H1 (cell line): ENCODE measurements at regions not wholly inside any gene's neighbourhood (a gene's known extent, or its start where the extent isn't known, plus 50 kb on each side); places are given as distances from the start of the nearest gene placed in this dataset.

ENCODE experiments used
- CTCF ChIA-PET: fragments of 300-600 bp; sonication (Branson Sonifier 250); formaldehyde crosslinking; loops from one replicate; lab custom pipeline; 2021; ENCODE audit not compliant: partially characterized antibody; lab: Charles Lee
- POLR2A ChIA-PET: fragments of 300-600 bp; sonication (Branson Sonifier 250); formaldehyde crosslinking; loops from one replicate; lab custom pipeline; 2021; ENCODE audit warnings: inconsistent platforms; ENCODE audit not compliant: partially characterized antibody; lab: Charles Lee
- DNase-seq, 2 experiments: peaks; one replicate each; pipeline versions ENCODE4 v3.0.0 to v3.0.0-alpha.2; 2010 to 2022; ENCODE audit warnings: low spot score in 2 of 2, low read depth in 1 of 2, mixed read lengths in 1 of 2
- FAIRE-seq: peaks from 2 replicates; lab custom pipeline; 2011; peaks lifted over from hg19 to GRCh38; lab: Jason Lieb, UNC
- H2AFZ ChIP-seq: 2 replicates; pipeline ENCODE4 v1.8.1; 2012; ENCODE audit warnings: low read length, inconsistent platforms
- H2AK5ac ChIP-seq: 2 replicates; pipeline ENCODE4 v1.6.1; 2013; ENCODE audit warnings: low read depth, low read length
- H2BK120ac ChIP-seq: replicated peaks from 2 replicates; pipeline ENCODE3; 2013; ENCODE audit warnings: low read depth, low read length, inconsistent platforms
- H2BK12ac ChIP-seq: 2 replicates; pipeline ENCODE4 v1.6.1; 2013; ENCODE audit warnings: low read depth, low read length
- H2BK15ac ChIP-seq: 2 replicates; pipeline ENCODE4 v1.6.1; 2013; ENCODE audit warnings: low read length
- H2BK20ac ChIP-seq: 2 replicates; pipeline ENCODE4 v1.6.1; 2013; ENCODE audit warnings: low read length
- H2BK5ac ChIP-seq: 2 replicates; pipeline ENCODE4 v1.6.1; 2013; ENCODE audit warnings: low read depth, low read length
- H3K14ac ChIP-seq: 2 replicates; pipeline ENCODE4 v1.6.1; 2013; ENCODE audit warnings: inconsistent platforms; ENCODE audit not compliant: insufficient read length
- H3K18ac ChIP-seq: 2 replicates; pipeline ENCODE4 v1.6.1; 2013; ENCODE audit warnings: low read length; ENCODE audit errors: extremely low read depth
- H3K23ac ChIP-seq: 2 replicates; pipeline ENCODE4 v1.6.1; 2013; ENCODE audit warnings: inconsistent platforms; ENCODE audit not compliant: insufficient read length
- H3K23me2 ChIP-seq: 2 replicates; pipeline ENCODE4 v1.6.1; 2013; ENCODE audit warnings: low read depth, low read length
- H3K27ac ChIP-seq: 2 replicates; pipeline ENCODE4 v1.6.1; 2011; ENCODE audit warnings: low read depth, low read length, inconsistent platforms
- H3K27me3 ChIP-seq, 4 experiments: replicated peaks in 1 of 4; 1 replicate in 1 of 4; 2 replicates in 3 of 4; pipeline versions ENCODE4 v1.6.1 to v1.8.1; 2011 to 2013; ENCODE audit warnings: low read length in 3 of 4, mild to moderate bottlenecking in 3 of 4, inconsistent platforms in 2 of 4, mixed read lengths in 2 of 4, moderate library complexity in 1 of 4; ENCODE audit not compliant: control insufficient read depth in 3 of 4, insufficient read depth in 3 of 4; ENCODE audit errors: extremely low read depth in 1 of 4
- H3K36me3 ChIP-seq, 4 experiments: 2 replicates each; pipeline versions ENCODE4 v1.6.1 to v1.8.1; 2011 to 2013; ENCODE audit warnings: mild to moderate bottlenecking in 4 of 4, low read length in 3 of 4, moderate library complexity in 2 of 4, control low read depth in 1 of 4, inconsistent platforms in 1 of 4; ENCODE audit not compliant: insufficient read depth in 4 of 4, control insufficient read depth in 2 of 4
- H3K4ac ChIP-seq: replicated peaks from 2 replicates; pipeline ENCODE3; 2013; ENCODE audit warnings: low read length, low read depth, mixed read lengths, inconsistent platforms; ENCODE audit not compliant: insufficient read length
- H3K4me1 ChIP-seq, 4 experiments: replicated peaks in 1 of 4; 1 replicate in 1 of 4; 2 replicates in 3 of 4; pipeline versions ENCODE4 v1.6.1 to v1.8.1; 2011 to 2013; ENCODE audit warnings: low read length in 3 of 4, inconsistent platforms in 2 of 4, mixed read lengths in 1 of 4; ENCODE audit not compliant: insufficient read depth in 4 of 4, control insufficient read depth in 3 of 4
- H3K4me2 ChIP-seq, 2 experiments: 2 replicates each; pipeline versions ENCODE4 v1.6.1 to v1.8.1; 2011 to 2013; ENCODE audit warnings: low read depth in 2 of 2, low read length in 2 of 2, control low read depth in 1 of 2, inconsistent platforms in 1 of 2, mild to moderate bottlenecking in 1 of 2; ENCODE audit not compliant: insufficient read depth in 1 of 2
- H3K4me3 ChIP-seq, 4 experiments: fragments of 200-600, 300-600 bp in 1 of 4; sonication (generic), shearing (Covaris generic), sonication (Bioruptor Twin) in 1 of 4; 2 replicates each; pipeline versions ENCODE4 v1.5.1 to v1.8.1; 2011 to 2016; ENCODE audit warnings: low read length in 4 of 4, low read depth in 3 of 4, control low read depth in 2 of 4, inconsistent platforms in 2 of 4, mild to moderate bottlenecking in 2 of 4, mixed read lengths in 1 of 4, moderate library complexity in 1 of 4; ENCODE audit not compliant: insufficient read depth in 2 of 4; ENCODE audit errors: extremely low read depth in 1 of 4
- H3K56ac ChIP-seq: replicated peaks from 2 replicates; pipeline ENCODE3; 2013; ENCODE audit warnings: low read depth, mild to moderate bottlenecking, mixed read lengths, low read length, inconsistent platforms; ENCODE audit not compliant: insufficient read length
- H3K79me1 ChIP-seq: 2 replicates; pipeline ENCODE4 v1.6.1; 2013; ENCODE audit warnings: low read depth, low read length, control low read depth
- H3K79me2 ChIP-seq, 2 experiments: 2 replicates each; pipeline versions ENCODE4 v1.6.1 to v1.8.1; 2012 to 2013; ENCODE audit warnings: low read length in 2 of 2, mild to moderate bottlenecking in 2 of 2, inconsistent platforms in 1 of 2; ENCODE audit not compliant: insufficient read depth in 2 of 2, control insufficient read depth in 1 of 2
- H3K9ac ChIP-seq, 4 experiments: replicated peaks in 1 of 4; 1 replicate in 1 of 4; 2 replicates in 3 of 4; pipeline versions ENCODE4 v1.6.1 to v1.8.1; 2011 to 2013; ENCODE audit warnings: low read depth in 3 of 4, low read length in 3 of 4, control low read depth in 2 of 4, mild to moderate bottlenecking in 2 of 4, moderate library complexity in 2 of 4, inconsistent platforms in 1 of 4; ENCODE audit errors: extremely low read depth in 1 of 4
- H3K9me3 ChIP-seq, 2 experiments: 2 replicates each; pipeline versions ENCODE4 v1.6.1 to v1.8.1; 2012 to 2013; ENCODE audit warnings: mild to moderate bottlenecking in 2 of 2, moderate library complexity in 2 of 2, control low read depth in 1 of 2, inconsistent platforms in 1 of 2, low read depth in 1 of 2, low read length in 1 of 2, mixed read lengths in 1 of 2; ENCODE audit not compliant: insufficient read depth in 2 of 2
- H4K20me1 ChIP-seq, 2 experiments: replicated peaks in 1 of 2; 2 replicates each; pipeline versions ENCODE3 to v1.8.1; 2011 to 2013; ENCODE audit warnings: inconsistent platforms in 2 of 2, low read length in 2 of 2, mild to moderate bottlenecking in 1 of 2; ENCODE audit not compliant: insufficient read depth in 2 of 2, control insufficient read depth in 1 of 2
- H4K5ac ChIP-seq: 2 replicates; pipeline ENCODE4 v1.6.1; 2013; ENCODE audit warnings: low read length, low read depth, mixed read lengths, inconsistent platforms; ENCODE audit not compliant: insufficient read length
- H4K8ac ChIP-seq: 2 replicates; pipeline ENCODE4 v1.8.0; 2013; ENCODE audit warnings: mild to moderate bottlenecking, moderate library complexity, low read length, inconsistent platforms; ENCODE audit not compliant: insufficient read depth; ENCODE audit errors: extremely low read depth
- H4K91ac ChIP-seq: replicated peaks from 2 replicates; pipeline ENCODE3; 2013; ENCODE audit warnings: low read length, mixed read lengths, inconsistent platforms; ENCODE audit not compliant: insufficient read length
- ASH2L ChIP-seq: fragments of 200-600, 300-600 bp; sonication (generic); IDR thresholded peaks from one replicate; pipeline ENCODE4 v1.7.1; 2017; ENCODE audit warnings: low read length
- BCL11A ChIP-seq, 2 experiments: IDR thresholded peaks; one replicate each; pipeline ENCODE4 v1.6.1; 2011; ENCODE audit warnings: low read depth in 2 of 2, low read length in 2 of 2, mild to moderate bottlenecking in 2 of 2
- CBX5 ChIP-seq: fragments of 300-800, 300-1000 bp; sonication (generic); IDR thresholded peaks from 2 replicates; pipeline ENCODE4 v1.7.1; 2016; ENCODE audit warnings: antibody characterized with exemption, low read length, low read depth
- CBX8 ChIP-seq: fragments of 300-800, 300-1000 bp; sonication (generic); IDR thresholded peaks from 2 replicates; pipeline ENCODE4 v1.7.1; 2016; ENCODE audit warnings: low read depth, low read length, borderline replicate concordance
- CHD2 ChIP-seq: IDR thresholded peaks from 2 replicates; pipeline ENCODE4 v1.6.1; 2012; ENCODE audit warnings: low read length, improper control_type of control experiment
- CREB1 ChIP-seq: IDR thresholded peaks from 2 replicates; pipeline ENCODE4 v1.6.1; 2012; ENCODE audit warnings: inconsistent platforms
- EZH2 ChIP-seq: fragments of 200-600 bp; sonication (generic); IDR thresholded peaks from 2 replicates; pipeline ENCODE4 v1.7.1; 2012; ENCODE audit warnings: low read depth, mild to moderate bottlenecking, moderate library complexity, low read length, inconsistent platforms; ENCODE audit not compliant: severe bottlenecking
- GABPA ChIP-seq: IDR thresholded peaks from 2 replicates; pipeline ENCODE4 v1.6.1; 2011; ENCODE audit warnings: mild to moderate bottlenecking, low read length, moderate library complexity, borderline replicate concordance; ENCODE audit not compliant: insufficient read depth
- GTF2F1 ChIP-seq: IDR thresholded peaks from 2 replicates; pipeline ENCODE4 v1.6.1; 2012; ENCODE audit warnings: low read depth, low read length, improper control_type of control experiment, borderline replicate concordance
- JUND ChIP-seq: IDR thresholded peaks from 2 replicates; pipeline ENCODE4 v1.6.1; 2011; ENCODE audit warnings: mild to moderate bottlenecking, improper control_type of control experiment, low read length
- MAFK ChIP-seq: IDR thresholded peaks from 2 replicates; pipeline ENCODE4 v1.6.1; 2012; ENCODE audit warnings: low read depth, mild to moderate bottlenecking, improper control_type of control experiment, low read length
- POLR2AphosphoS5 ChIP-seq: IDR thresholded peaks from 2 replicates; pipeline ENCODE4 v1.6.1; 2011; ENCODE audit warnings: low read depth, low read length
- RFX5 ChIP-seq: IDR thresholded peaks from 2 replicates; pipeline ENCODE4 v1.6.1; 2011; ENCODE audit warnings: low read depth, low read length, improper control_type of control experiment, borderline replicate concordance
- SP4 ChIP-seq: IDR thresholded peaks from 2 replicates; pipeline ENCODE4 v1.6.1; 2012; ENCODE audit warnings: low read length, inconsistent platforms
- SRF ChIP-seq: IDR thresholded peaks from 2 replicates; pipeline ENCODE4 v1.6.1; 2011; ENCODE audit warnings: mild to moderate bottlenecking, low read depth, low read length, moderate library complexity
- YY1 ChIP-seq: IDR thresholded peaks from 2 replicates; pipeline ENCODE4 v1.6.1; 2011; ENCODE audit warnings: low read depth, mild to moderate bottlenecking, low read length
- WGBS, 2 experiments: shearing (Covaris generic) in 1 of 2; methylation state at CpG; one replicate each; pipeline versions ENCODE4 v1.1.6 to v1.1.7; 2013 to 2015; ENCODE audit warnings: low lambda C conversion rate in 2 of 2, mixed read lengths in 2 of 2, inconsistent platforms in 1 of 2, low coverage in 1 of 2, missing lambda C conversion rate in 1 of 2; ENCODE audit not compliant: insufficient replicate concordance in 2 of 2, insufficient coverage in 1 of 2, insufficient read length in 1 of 2; ENCODE audit errors: extremely low coverage in 1 of 2, missing lambda C conversion rate in 1 of 2; 5-methylcytosine and 5-hydroxymethylcytosine counted together
- TF ChIP-seq, protein P1 (sequence below): IDR thresholded peaks from 2 replicates; pipeline ENCODE4 v1.6.1; 2011; ENCODE audit warnings: low read depth, mild to moderate bottlenecking, low read length; ENCODE audit not compliant: insufficient read depth

DNA sequence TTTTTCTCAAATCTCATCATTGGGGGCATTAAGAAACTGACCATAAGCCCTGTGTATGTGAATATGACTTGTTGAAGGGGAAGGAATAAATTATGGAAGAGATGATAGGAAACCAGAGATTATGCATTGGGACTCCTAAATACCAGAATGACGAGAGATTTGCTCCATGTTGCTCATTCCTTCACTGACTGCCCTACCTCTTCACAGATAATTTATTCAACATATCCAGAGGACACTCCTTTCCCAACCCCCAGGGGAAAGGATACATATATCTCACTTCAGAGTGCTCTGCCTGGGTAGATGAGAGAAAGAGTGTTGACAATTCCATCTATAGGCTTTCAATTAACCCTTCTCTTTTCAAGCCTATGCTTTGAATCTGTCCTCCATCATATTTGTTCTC, 145.3 kb upstream of the RHOBTB1 start:
- no peak overlapping the region for H2BK120ac ChIP-seq
- H3K23me2 ChIP-seq = no peaks in the 10 kb centered on the region
- no peaks in the 10 kb centered on the region for H3K9me3 ChIP-seq
- no peak overlapping the region for H3K4me2 ChIP-seq
- H2BK12ac ChIP-seq = no peak overlapping the region
- ChIA-PET CTCF (no interaction called here), POLR2A (no interaction called here)
- FAIRE-seq = no peak
- no peak overlapping the region for H4K8ac ChIP-seq
- H3K9ac ChIP-seq = no peak overlapping the region
- H3K79me1 ChIP-seq = no peaks in the 10 kb centered on the region
- no peaks in the 10 kb centered on the region for H4K20me1 ChIP-seq
- no peak overlapping the region for H3K14ac ChIP-seq
- no peak overlapping the region for H3K4me3 ChIP-seq
- no peak overlapping the region for H3K56ac ChIP-seq
- H2AK5ac ChIP-seq = no peak overlapping the region
- H2BK20ac ChIP-seq = no peak overlapping the region
- H3K23ac ChIP-seq = no peak overlapping the region
- H3K4me1 ChIP-seq = peaks cover 0 to 5% (median 2%) of the 10 kb centered on the region in 4 experiments; a peak in 2 of 7 replicates
- no peak overlapping the region for H2BK5ac ChIP-seq
- 100% methylated on average over 1 of the region's 1 CpG; no CpG with 5 or more reads in 1 of the 2 experiments for WGBS, 2 experiments
- H3K4ac ChIP-seq = no peak overlapping the region
- no peaks in the 10 kb centered on the region for H3K36me3 ChIP-seq
- DNase-seq = no peak
- no peak overlapping the region for H2AFZ ChIP-seq
- no peaks in the 10 kb centered on the region for H3K79me2 ChIP-seq
- H2BK15ac ChIP-seq = no peak overlapping the region
- no peak overlapping the region for H3K27ac ChIP-seq
- H4K91ac ChIP-seq = no peak overlapping the region
- H3K27me3 ChIP-seq = no peaks in the 10 kb centered on the region
- no peak overlapping the region for H4K5ac ChIP-seq
- no peak overlapping the region for H3K18ac ChIP-seq
- TF ChIP-seq BCL11A (IDR thresholded peaks at IDR 0.05; ENCODE audit: low read depth in 2 of 2, low read length in 2 of 2) (no peak), CBX8 (no peak), RFX5 (no peak), POLR2AphosphoS5 (no peak), CREB1 (no peak), EZH2 (no peak), GABPA (no peak), ASH2L (no peak), JUND (no peak), CHD2 (no peak), SP4 (no peak), MAFK (no peak), YY1 (no peak), CBX5 (no peak), GTF2F1 (no peak), SRF (no peak)
- TF ChIP-seq, protein P1, sequence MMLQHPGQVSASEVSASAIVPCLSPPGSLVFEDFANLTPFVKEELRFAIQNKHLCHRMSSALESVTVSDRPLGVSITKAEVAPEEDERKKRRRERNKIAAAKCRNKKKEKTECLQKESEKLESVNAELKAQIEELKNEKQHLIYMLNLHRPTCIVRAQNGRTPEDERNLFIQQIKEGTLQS = no peak
